ENCODE measurements at regions not wholly inside any gene's neighbourhood (a gene's known extent, or its start where the extent isn't known, plus 50 kb on each side); places are given as distances from the start of the nearest gene placed in this dataset.

DNA sequence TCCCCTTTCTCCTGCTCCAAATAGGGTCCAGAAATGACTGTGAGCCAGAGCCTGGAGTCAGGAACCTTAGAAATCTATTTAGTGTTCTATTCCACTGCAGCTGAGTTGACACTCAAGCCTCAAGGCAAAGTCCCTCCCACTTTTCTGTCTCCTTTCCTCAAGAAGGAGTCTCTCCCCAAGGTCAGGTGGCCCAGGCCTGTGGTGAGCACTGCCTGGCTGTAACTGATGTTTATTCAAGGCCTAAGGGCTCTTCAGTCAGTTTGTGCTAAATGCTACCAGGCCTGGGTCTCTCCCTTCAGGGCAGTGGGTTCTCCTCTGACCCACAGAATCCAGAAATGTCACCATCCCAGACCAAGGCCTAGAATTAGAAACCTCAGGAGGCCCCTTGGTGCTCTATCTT is 1042.9 kb upstream of the EPHA7 start:
- H3K4me1 Mint-ChIP-seq = no peaks in the 10 kb centered on the region
- no peaks in the 10 kb centered on the region for H3K27me3 Mint-ChIP-seq
- CTCF ChIA-PET = no interaction called here

GRCh38 chr6:94456266-94456665 is 1036.9 kb upstream of the EPHA7 start:
- H3K9me3 Mint-ChIP-seq (ENCODE audit: low read depth) = no peaks in the 10 kb centered on the region
- H3K27ac Mint-ChIP-seq = no peak overlapping the region
- CTCF ChIA-PET = no interaction called here
- ATAC-seq (no peak), DNase-seq (no peak)
- H3K27me3 Mint-ChIP-seq = no peaks in the 10 kb centered on the region
- no peak overlapping the region for H3K4me3 Mint-ChIP-seq
- no peaks in the 10 kb centered on the region for H3K4me1 Mint-ChIP-seq
- no peaks in the 10 kb centered on the region for H3K36me3 Mint-ChIP-seq

More for the DNA sequence above, 1042.9 kb upstream of the EPHA7 start:
- H3K4me3 Mint-ChIP-seq = no peak overlapping the region
- no peaks in the 10 kb centered on the region for H3K36me3 Mint-ChIP-seq
- ATAC-seq (no peak), DNase-seq (no peak)
- H3K27ac Mint-ChIP-seq = no peak overlapping the region
- H3K9me3 Mint-ChIP-seq (ENCODE audit: low read depth) = no peaks in the 10 kb centered on the region

- Mint-ChIP-seq H3K4me3 (no peak overlapping the region), H3K4me1 (no peaks in the 10 kb centered on the region), H3K27me3 (no peaks in the 10 kb centered on the region), H3K27ac (no peak overlapping the region), H3K36me3 (no peaks in the 10 kb centered on the region), H3K9me3 (ENCODE audit: low read depth) (peaks cover 3% of the 10 kb centered on the region)
- DNase-seq = no peak
- CTCF ChIA-PET = no interaction called here
- no peak for ATAC-seq
Observed at GRCh38 chr6:94454231-94454630, 1034.9 kb upstream of the EPHA7 start.

GRCh38 chr6:94446120-94446519 is 1026.8 kb upstream of the EPHA7 start:
- DNase-seq (no peak), ATAC-seq (no peak)
- Mint-ChIP-seq H3K4me3 (no peak overlapping the region), H3K27ac (no peak overlapping the region), H3K9me3 (ENCODE audit: low read depth) (peaks cover 3% of the 10 kb centered on the region), H3K27me3 (no peaks in the 10 kb centered on the region), H3K4me1 (no peaks in the 10 kb centered on the region), H3K36me3 (no peaks in the 10 kb centered on the region)
- CTCF ChIA-PET = no interaction called here

GRCh38 chr6:94443701-94444100 is 1024.3 kb upstream of the EPHA7 start:
- no peak for ATAC-seq
- no peak overlapping the region for H3K4me3 Mint-ChIP-seq
- no peak for DNase-seq
- H3K27ac Mint-ChIP-seq = no peak overlapping the region
- peaks cover 2% of the 10 kb centered on the region for H3K9me3 Mint-ChIP-seq (ENCODE audit: low read depth)
- H3K4me1 Mint-ChIP-seq = no peaks in the 10 kb centered on the region
- no peaks in the 10 kb centered on the region for H3K27me3 Mint-ChIP-seq
- CTCF ChIA-PET = no interaction called here
- no peaks in the 10 kb centered on the region for H3K36me3 Mint-ChIP-seq

DNA sequence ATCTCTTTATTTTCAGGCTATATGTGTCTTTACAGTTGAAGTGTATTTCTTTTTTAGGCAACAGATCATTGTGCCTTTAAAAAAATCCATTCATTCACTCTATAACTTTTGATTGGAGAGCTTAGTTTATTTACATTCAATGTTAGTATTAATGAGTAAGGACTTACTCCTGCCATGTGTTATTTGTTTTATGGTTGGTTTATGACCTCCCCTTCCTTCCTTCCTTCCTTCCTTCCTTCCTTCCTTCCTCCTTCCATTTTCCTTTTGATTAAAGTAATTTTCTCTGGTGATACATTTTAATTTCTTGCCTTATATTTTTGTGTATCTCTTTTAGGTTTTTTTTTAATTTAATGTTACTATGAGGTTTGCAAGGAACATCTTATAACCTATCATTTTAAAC is 1005.3 kb upstream of the EPHA7 start:
- H3K36me3 Mint-ChIP-seq = no peaks in the 10 kb centered on the region
- H3K9me3 Mint-ChIP-seq (ENCODE audit: low read depth) = peaks cover 13% of the 10 kb centered on the region
- H3K27ac Mint-ChIP-seq = no peak overlapping the region
- no peaks in the 10 kb centered on the region for H3K27me3 Mint-ChIP-seq
- no peak overlapping the region for H3K4me3 Mint-ChIP-seq
- no peaks in the 10 kb centered on the region for H3K4me1 Mint-ChIP-seq
- no peak for DNase-seq
- no peak for ATAC-seq
- CTCF ChIA-PET = no interaction called here

- H3K4me1 Mint-ChIP-seq = no peaks in the 10 kb centered on the region
- no peak overlapping the region for H3K27ac Mint-ChIP-seq
- CTCF ChIA-PET = no interaction called here
- peaks cover 7% of the 10 kb centered on the region for H3K9me3 Mint-ChIP-seq (ENCODE audit: low read depth)
- H3K27me3 Mint-ChIP-seq = no peaks in the 10 kb centered on the region
- DNase-seq (no peak), ATAC-seq (no peak)
- H3K36me3 Mint-ChIP-seq = no peaks in the 10 kb centered on the region
- no peak overlapping the region for H3K4me3 Mint-ChIP-seq
Observed at GRCh38 chr6:94417363-94417762, 998.0 kb upstream of the EPHA7 start.

DNA sequence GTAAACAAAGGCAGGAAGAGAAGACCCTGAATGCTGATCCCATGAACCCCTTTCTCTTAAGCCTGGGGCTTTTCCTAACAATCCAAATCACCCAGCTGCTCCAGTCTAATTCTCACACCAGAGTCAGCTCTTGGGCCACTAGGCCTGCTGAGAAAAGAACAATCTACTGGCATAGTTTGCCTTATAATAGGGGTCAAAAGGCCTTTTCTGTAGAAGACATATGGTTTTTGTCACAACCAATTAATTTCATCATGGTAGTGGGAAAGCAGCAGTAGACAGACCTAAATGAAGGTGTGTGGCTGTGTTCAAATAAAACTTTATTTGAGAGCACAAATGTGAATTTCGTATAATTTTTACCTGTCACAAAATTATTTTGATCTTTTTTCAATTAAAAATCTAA is 994.7 kb upstream of the EPHA7 start:
- DNase-seq (no peak), ATAC-seq (no peak)
- Mint-ChIP-seq H3K27me3 (no peaks in the 10 kb centered on the region), H3K4me3 (no peak overlapping the region), H3K36me3 (no peaks in the 10 kb centered on the region), H3K27ac (no peak overlapping the region), H3K4me1 (no peaks in the 10 kb centered on the region), H3K9me3 (ENCODE audit: low read depth) (peaks cover 5% of the 10 kb centered on the region)
- CTCF ChIA-PET = no interaction called here

DNA sequence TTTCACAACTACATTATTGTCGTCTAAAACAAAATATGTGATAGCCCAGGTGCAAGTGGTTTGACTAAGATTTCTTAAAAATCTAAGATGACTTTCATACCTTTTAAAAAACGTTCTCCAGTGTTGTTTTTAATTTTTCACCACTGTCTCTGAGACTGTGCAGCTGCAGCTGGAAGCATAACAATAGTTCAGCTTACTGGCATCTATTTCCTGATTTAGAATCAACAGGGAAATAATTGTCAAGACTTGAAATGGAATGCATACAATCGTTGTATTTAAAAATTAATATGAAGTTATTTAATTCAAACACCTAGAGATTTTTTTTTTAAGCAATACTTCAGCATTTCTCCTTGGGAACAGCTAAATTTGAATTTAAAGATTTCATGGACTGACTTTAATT is 982.0 kb upstream of the EPHA7 start:
- H3K4me3 Mint-ChIP-seq = no peak overlapping the region
- DNase-seq (no peak), ATAC-seq (no peak)
- no peaks in the 10 kb centered on the region for H3K36me3 Mint-ChIP-seq
- no peaks in the 10 kb centered on the region for H3K27me3 Mint-ChIP-seq
- no peak overlapping the region for H3K27ac Mint-ChIP-seq
- no peaks in the 10 kb centered on the region for H3K9me3 Mint-ChIP-seq (ENCODE audit: low read depth)
- CTCF ChIA-PET = no interaction called here
- no peaks in the 10 kb centered on the region for H3K4me1 Mint-ChIP-seq

- ATAC-seq (no peak), DNase-seq (no peak)
- no peak overlapping the region for H3K27ac Mint-ChIP-seq
- no peak overlapping the region for H3K4me3 Mint-ChIP-seq
- H3K4me1 Mint-ChIP-seq = no peaks in the 10 kb centered on the region
- CTCF ChIA-PET = no interaction called here
- no peaks in the 10 kb centered on the region for H3K9me3 Mint-ChIP-seq (ENCODE audit: low read depth)
- no peaks in the 10 kb centered on the region for H3K36me3 Mint-ChIP-seq
- no peaks in the 10 kb centered on the region for H3K27me3 Mint-ChIP-seq
Observed at GRCh38 chr6:94394822-94395221, 975.5 kb upstream of the EPHA7 start.

GRCh38 chr6:94389218-94389617 is 969.9 kb upstream of the EPHA7 start:
- Mint-ChIP-seq H3K27me3 (no peaks in the 10 kb centered on the region), H3K36me3 (no peaks in the 10 kb centered on the region), H3K27ac (no peak overlapping the region), H3K4me1 (no peaks in the 10 kb centered on the region), H3K4me3 (no peak overlapping the region), H3K9me3 (ENCODE audit: low read depth) (no peaks in the 10 kb centered on the region)
- DNase-seq (no peak), ATAC-seq (no peak)
- CTCF ChIA-PET = no interaction called here

DNA sequence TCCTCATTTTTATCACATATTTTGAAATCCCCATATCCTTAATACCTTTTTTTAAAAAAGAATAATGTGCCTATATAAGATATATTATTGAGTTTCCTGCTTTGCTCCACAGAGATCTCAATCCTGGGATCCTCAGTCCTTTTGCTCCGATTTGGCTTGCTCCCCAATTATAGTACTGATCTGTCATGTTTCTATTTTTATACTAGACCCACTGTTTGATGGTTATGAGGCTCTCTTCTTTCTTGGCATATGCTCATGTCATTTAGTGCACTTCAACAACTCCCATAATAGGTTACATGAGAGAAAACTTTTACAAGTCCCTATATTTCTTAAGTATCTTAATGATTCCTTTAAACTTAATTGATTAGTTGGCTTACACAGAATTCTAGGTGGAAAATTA is 958.5 kb upstream of the EPHA7 start:
- Mint-ChIP-seq H3K36me3 (no peaks in the 10 kb centered on the region), H3K9me3 (ENCODE audit: low read depth) (peaks cover 7% of the 10 kb centered on the region), H3K4me1 (no peaks in the 10 kb centered on the region), H3K27me3 (no peaks in the 10 kb centered on the region), H3K27ac (no peak overlapping the region), H3K4me3 (no peak overlapping the region)
- ATAC-seq (no peak), DNase-seq (no peak)
- CTCF ChIA-PET = no interaction called here

DNA sequence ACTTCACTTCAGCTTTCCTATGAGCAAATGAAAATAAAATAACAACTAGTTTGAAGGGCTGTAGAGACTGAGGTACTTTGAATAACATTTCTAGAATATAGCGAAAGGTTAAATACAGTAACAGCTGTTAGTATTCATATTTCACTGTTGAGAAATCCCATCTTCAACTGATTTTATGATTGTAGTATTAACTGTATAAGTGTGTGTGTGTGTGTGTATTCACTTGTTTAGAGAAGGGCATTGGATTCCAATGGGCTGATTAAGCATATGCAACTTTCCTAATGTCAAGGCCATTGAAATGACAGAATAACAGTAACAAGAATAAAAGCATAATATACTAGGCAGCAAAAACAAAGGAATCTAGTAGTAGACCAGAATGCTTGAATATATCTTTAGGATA is 957.5 kb upstream of the EPHA7 start:
- no peaks in the 10 kb centered on the region for H3K27me3 Mint-ChIP-seq
- DNase-seq = no peak
- no peak overlapping the region for H3K4me3 Mint-ChIP-seq
- no peak overlapping the region for H3K27ac Mint-ChIP-seq
- H3K9me3 Mint-ChIP-seq (ENCODE audit: low read depth) = peaks cover 7% of the 10 kb centered on the region
- CTCF ChIA-PET = no interaction called here
- ATAC-seq = no peak
- no peaks in the 10 kb centered on the region for H3K4me1 Mint-ChIP-seq
- H3K36me3 Mint-ChIP-seq = no peaks in the 10 kb centered on the region

DNA sequence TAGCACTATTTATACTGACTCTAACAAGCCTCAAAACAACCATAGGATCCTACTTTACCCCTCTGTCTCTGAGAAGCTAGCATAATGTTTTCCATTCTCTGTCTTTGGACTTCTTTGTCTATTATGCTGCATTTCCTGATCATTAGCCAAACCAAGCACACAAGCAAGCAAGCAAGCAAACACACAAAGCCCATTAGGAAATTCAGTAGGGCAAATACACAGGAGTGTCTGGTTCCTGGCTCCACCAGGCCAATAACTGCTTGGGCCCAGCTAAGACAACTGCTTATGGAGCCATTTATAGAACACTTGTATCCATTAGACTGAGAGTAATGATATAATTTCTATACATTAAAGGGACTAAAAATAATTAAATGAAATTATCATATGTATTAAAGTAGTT is 952.9 kb upstream of the EPHA7 start:
- Mint-ChIP-seq H3K27me3 (no peaks in the 10 kb centered on the region), H3K36me3 (no peaks in the 10 kb centered on the region), H3K4me1 (no peaks in the 10 kb centered on the region), H3K4me3 (no peak overlapping the region), H3K9me3 (ENCODE audit: low read depth) (peaks cover 13% of the 10 kb centered on the region), H3K27ac (no peak overlapping the region)
- ATAC-seq = no peak
- DNase-seq = no peak
- CTCF ChIA-PET = no interaction called here

GRCh38 chr6:94367316-94367715 is 948.0 kb upstream of the EPHA7 start:
- DNase-seq = no peak
- Mint-ChIP-seq H3K36me3 (no peaks in the 10 kb centered on the region), H3K27me3 (no peaks in the 10 kb centered on the region), H3K4me1 (no peaks in the 10 kb centered on the region), H3K4me3 (no peak overlapping the region), H3K27ac (no peak overlapping the region), H3K9me3 (ENCODE audit: low read depth) (peaks cover 10% of the 10 kb centered on the region)
- no peak for ATAC-seq
- CTCF ChIA-PET = no interaction called here
